Lung (tissue), 1 donor: ENCODE measurements at regions not wholly inside any gene's neighbourhood (a gene's known extent, or its start where the extent isn't known, plus 50 kb on each side); places are given as distances from the start of the nearest gene placed in this dataset. TPM values are rescaled to one million over a fixed set of nuclear protein-coding genes. Genes with fewer than 3 reads are reported as not detected.

Experiments used
- small RNA-seq: library from RNA; depleted of rRNA; stranded (forward); fragments of <200 nt; gene quantifications from one replicate; pipeline ENCODE3, GENCODE V24; 2014; ENCODE audit warnings: low replicate concordance

Small RNA genes lying in the stretch of these regions (small RNA-seq; reads per million reads assigned to genes)
- gene AC116562.3, result not detected
